ENCODE measurements at regions not wholly inside any gene's neighbourhood (a gene's known extent, or its start where the extent isn't known, plus 50 kb on each side); places are given as distances from the start of the nearest gene placed in this dataset.
"Not testable (repeated sequence)": the region's sequence is repeated elsewhere in the genome, so short reads cannot be mapped to it uniquely, and the experiment has no call there.

DNA sequence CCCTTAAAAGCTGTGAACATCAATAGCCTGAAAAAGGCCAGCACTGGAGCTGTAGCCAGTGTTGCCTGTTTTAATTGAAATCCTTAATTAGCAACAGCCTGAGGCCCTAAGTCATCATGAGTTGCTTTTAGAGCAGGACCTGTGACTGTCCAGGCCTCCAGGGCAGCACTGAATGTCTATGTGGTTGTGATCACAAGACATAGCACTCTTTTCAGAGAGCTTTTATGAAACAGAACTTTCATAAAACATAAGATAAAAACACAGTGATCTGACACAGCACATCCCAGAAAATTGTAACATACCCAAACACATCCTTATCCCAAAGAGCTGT lies 85.5 kb upstream of the MYO10 start:
- H3K27ac ChIP-seq, result no peak overlapping the region
- TF ChIP-seq, protein P1, sequence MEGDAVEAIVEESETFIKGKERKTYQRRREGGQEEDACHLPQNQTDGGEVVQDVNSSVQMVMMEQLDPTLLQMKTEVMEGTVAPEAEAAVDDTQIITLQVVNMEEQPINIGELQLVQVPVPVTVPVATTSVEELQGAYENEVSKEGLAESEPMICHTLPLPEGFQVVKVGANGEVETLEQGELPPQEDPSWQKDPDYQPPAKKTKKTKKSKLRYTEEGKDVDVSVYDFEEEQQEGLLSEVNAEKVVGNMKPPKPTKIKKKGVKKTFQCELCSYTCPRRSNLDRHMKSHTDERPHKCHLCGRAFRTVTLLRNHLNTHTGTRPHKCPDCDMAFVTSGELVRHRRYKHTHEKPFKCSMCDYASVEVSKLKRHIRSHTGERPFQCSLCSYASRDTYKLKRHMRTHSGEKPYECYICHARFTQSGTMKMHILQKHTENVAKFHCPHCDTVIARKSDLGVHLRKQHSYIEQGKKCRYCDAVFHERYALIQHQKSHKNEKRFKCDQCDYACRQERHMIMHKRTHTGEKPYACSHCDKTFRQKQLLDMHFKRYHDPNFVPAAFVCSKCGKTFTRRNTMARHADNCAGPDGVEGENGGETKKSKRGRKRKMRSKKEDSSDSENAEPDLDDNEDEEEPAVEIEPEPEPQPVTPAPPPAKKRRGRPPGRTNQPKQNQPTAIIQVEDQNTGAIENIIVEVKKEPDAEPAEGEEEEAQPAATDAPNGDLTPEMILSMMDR (conservative IDR thresholded peaks at IDR 0.05), result no peak

DNA sequence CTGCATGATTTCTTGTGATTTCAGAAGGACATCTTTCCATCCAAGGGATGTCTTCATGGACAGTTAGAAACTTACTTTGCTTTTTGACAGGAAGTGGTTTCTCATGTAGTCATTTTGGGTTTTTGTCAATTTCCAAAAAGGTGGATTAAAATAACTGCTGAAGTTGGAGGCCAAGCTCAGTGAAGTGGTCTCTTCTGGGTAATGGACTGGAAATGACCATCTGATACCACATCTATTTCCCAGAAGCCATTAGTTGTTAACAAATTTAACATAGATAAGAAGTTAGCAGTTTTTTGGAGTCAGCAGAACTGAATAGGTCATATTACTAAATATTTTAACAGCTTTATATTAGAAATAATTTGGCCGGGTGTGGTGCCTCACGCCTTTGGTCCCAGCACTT lies 86.2 kb upstream of the MYO10 start:
- TF ChIP-seq, protein P1 (conservative IDR thresholded peaks at IDR 0.05), result no peak
- H3K27ac ChIP-seq, result no peak overlapping the region

GRCh38 chr5:17024686-17025180 lies 88.6 kb upstream of the MYO10 start:
- TF ChIP-seq, protein P1 (conservative IDR thresholded peaks at IDR 0.05), result no peak
- no peak overlapping the region for H3K27ac ChIP-seq

DNA sequence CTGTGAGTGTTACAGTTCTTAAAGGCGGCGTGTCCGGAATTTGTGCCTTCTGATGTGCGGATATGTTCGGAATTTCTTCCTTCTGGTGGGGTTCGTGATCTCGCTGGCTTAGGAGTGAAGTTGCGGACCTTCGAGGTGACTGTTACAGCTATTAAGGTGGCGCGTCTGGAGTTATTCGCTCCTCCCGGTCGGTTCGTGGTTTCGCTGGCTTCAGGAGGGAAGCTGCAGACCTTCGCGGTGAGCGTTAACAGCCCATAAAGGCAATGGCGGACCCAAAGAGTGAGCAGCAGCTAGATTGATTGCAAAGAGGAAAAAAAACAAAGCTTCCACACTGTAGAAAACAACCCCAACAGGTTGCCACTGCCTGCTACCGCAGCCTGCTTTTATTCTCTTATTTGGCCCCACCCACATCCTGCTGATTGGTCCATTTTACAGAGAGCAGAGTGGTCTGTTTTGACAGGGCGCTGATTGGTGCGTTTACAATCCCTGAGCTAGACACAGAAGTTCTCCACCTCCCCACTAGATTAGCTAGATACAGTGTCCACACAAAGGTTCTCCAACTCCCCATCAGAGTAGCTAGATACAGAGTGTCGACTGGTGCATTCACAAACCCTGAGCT lies 95.7 kb upstream of the MYO10 start:
- H3K27ac ChIP-seq, result not testable (repeated sequence)

DNA sequence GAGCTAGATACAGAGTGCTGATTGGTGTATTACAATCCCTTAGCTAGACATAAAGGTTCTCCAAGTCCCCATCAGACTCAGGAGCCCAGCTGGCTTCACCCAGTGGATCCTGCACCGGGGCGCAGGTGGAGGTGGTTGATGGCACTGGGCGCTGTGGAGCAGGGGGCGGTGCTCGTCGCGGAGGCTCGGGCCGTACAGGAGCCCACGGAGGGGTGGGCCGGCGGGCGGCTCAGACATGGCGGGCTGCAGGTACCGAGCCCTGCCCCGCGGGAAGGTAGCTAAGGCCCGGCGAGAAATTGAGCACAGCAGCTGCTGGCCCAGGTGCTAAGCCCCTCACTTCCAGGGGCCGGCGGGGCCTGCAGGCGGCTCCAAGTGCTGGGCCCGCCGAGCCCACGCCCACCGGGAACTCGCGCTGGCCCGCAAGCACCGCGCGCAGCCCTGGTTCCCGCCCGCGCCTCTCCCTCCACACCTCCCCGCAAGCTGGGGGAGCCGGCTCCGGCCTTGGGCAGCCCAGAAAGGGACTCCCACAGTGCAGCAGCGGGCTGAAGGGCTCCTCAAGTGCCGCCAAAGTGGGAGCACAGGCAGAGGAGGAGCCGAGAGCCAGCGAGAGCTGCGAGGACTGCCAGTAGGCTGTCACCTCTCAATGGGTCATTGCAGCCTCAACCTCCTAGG lies 96.4 kb upstream of the MYO10 start:
- H3K27ac ChIP-seq, result not testable (repeated sequence)

DNA sequence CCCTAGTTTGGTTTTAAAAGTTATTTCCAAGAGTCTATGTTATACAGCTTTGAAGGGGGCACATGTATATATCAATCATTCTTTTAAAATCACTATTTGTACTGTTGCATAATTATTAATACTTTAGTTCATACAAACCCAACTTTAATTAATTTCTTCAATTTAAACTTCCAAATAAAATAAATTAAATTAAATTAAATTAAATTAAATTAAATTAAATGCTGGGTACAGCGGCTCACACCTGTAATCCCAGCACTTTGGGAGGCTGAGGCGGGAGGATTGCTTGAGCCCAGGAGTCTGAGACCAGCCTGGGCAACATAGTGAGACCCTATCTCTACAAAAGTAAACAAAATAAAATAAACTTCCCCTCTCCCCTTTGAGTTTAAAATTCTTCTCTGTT lies 98.9 kb upstream of the MYO10 start:
- not testable (repeated sequence) for H3K27ac ChIP-seq

GRCh38 chr5:17037751-17038150 lies 101.7 kb upstream of the MYO10 start:
- TF ChIP-seq, protein P1 (conservative IDR thresholded peaks at IDR 0.05), result no peak
- H3K27ac ChIP-seq, result no peak overlapping the region

- TF ChIP-seq, protein P1 (conservative IDR thresholded peaks at IDR 0.05), result no peak
- no peak overlapping the region for H3K27ac ChIP-seq
Observed at GRCh38 chr5:17039170-17039569, 103.1 kb upstream of the MYO10 start.

DNA sequence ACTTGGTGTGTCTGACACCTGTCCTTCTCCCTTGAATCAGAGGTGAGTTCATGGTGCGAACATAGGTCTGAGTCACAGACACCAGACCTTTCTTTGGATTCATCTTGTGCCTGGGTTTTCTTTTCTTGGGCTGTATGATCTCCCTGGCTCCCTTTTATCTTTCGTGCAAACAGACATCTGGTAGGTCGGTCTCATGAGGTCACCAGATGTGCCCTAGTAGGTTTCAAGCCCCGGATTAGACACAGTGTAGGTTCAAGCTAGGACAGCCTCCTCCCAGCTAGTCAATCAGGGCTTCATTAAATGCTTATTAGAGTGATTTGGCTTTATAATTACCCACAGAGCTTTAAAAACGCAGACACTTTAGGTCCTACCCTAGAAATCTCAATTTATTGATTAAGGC lies 106.0 kb upstream of the MYO10 start:
- TF ChIP-seq, protein P1 (conservative IDR thresholded peaks at IDR 0.05), result no peak
- no peak overlapping the region for H3K27ac ChIP-seq

Data from VCaP (cell line).